IMR-90 (cell line): ENCODE measurements at regions not wholly inside any gene's neighbourhood (a gene's known extent, or its start where the extent isn't known, plus 50 kb on each side); places are given as distances from the start of the nearest gene placed in this dataset.

Source experiments
- ATAC-seq: fragments of 200-7000 bp; cut with Tn5 transposase; 2 replicates; pipeline ENCODE4 v1.9.1; 2020; ENCODE audit warnings: low read depth, mild to moderate bottlenecking, moderate library complexity
- BruUV-seq: library from RNA; stranded (reverse); fragments of 400-500 nt; replicated peaks from 2 replicates; lab custom pipeline; 2021; lab: Mats Ljungman, UMichigan
- CTCF ChIA-PET: fragments of 300-600 bp; formaldehyde crosslinking; extraction: SDS; loops from one replicate; lab custom pipeline; 2021; ENCODE audit warnings: antibody characterized with exemption; lab: Yijun Ruan, JAX
- POLR2A ChIA-PET: fragments of 300-600 bp; sonication (Branson Sonifier 250); formaldehyde crosslinking; loops from one replicate; lab custom pipeline; 2022; ENCODE audit warnings: antibody characterized with exemption; ENCODE audit not compliant: unreplicated experiment; lab: Charles Lee
- DNase-seq: peaks from one replicate; pipeline ENCODE4 v3.0.0; 2013
- H2AFZ ChIP-seq: replicated peaks from 2 replicates; pipeline ENCODE3; 2013; ENCODE audit warnings: low read length, mild to moderate bottlenecking; ENCODE audit not compliant: poor library complexity
- H2AK5ac ChIP-seq: 2 replicates; pipeline ENCODE4 v1.6.1; 2013; ENCODE audit warnings: low read depth, low read length, inconsistent platforms
- H2AK9ac ChIP-seq: replicated peaks from 2 replicates; pipeline ENCODE3; 2013; ENCODE audit warnings: mild to moderate bottlenecking, low read depth, low read length, moderate library complexity; ENCODE audit not compliant: poor library complexity
- H2BK120ac ChIP-seq: 2 replicates; pipeline ENCODE4 v1.6.1; 2013; ENCODE audit warnings: low read depth, low read length, inconsistent platforms
- H2BK15ac ChIP-seq: 3 replicates; pipeline ENCODE4 v1.6.1; 2013; ENCODE audit warnings: low read depth, low read length, inconsistent platforms
- H2BK20ac ChIP-seq: 2 replicates; pipeline ENCODE4 v1.6.1; 2013; ENCODE audit warnings: low read depth, mild to moderate bottlenecking, inconsistent platforms, low read length, moderate library complexity
- H2BK5ac ChIP-seq: 2 replicates; pipeline ENCODE4 v1.6.1; 2013; ENCODE audit warnings: mild to moderate bottlenecking, low read depth, low read length, inconsistent platforms; ENCODE audit not compliant: poor library complexity, severe bottlenecking
- H3K14ac ChIP-seq: replicated peaks from 2 replicates; pipeline ENCODE4 v1.6.1; 2013; ENCODE audit warnings: low read depth, low read length, inconsistent platforms
- H3K18ac ChIP-seq: 2 replicates; pipeline ENCODE4 v1.6.1; 2013; ENCODE audit warnings: low read depth, low read length, control low read depth
- H3K23ac ChIP-seq: 2 replicates; pipeline ENCODE4 v1.6.1; 2013; ENCODE audit warnings: low read depth, low read length, inconsistent platforms
- H3K27ac ChIP-seq: 2 replicates; pipeline ENCODE4 v1.5.1; 2013; ENCODE audit warnings: mild to moderate bottlenecking, control low read depth, low read length; ENCODE audit not compliant: insufficient read depth
- H3K27me3 ChIP-seq: 2 replicates; pipeline ENCODE4 v1.6.1; 2013; ENCODE audit warnings: low read length; ENCODE audit not compliant: control insufficient read depth, insufficient read depth
- H3K36me3 ChIP-seq: 2 replicates; pipeline ENCODE4 v1.6.1; 2013; ENCODE audit warnings: low read length, mixed read lengths; ENCODE audit not compliant: control insufficient read depth, insufficient read depth
- H3K4ac ChIP-seq: 2 replicates; pipeline ENCODE4 v1.6.1; 2013; ENCODE audit warnings: low read depth, low read length, inconsistent platforms
- H3K4me1 ChIP-seq: 2 replicates; pipeline ENCODE4 v1.6.1; 2013; ENCODE audit warnings: low read length, mixed read lengths; ENCODE audit not compliant: control insufficient read depth, insufficient read depth
- H3K4me2 ChIP-seq: 2 replicates; pipeline ENCODE4 v1.6.1; 2013; ENCODE audit warnings: low read depth, mild to moderate bottlenecking, control low read depth, low read length, moderate library complexity
- H3K4me3 ChIP-seq: 2 replicates; pipeline ENCODE4 v1.5.1; 2013; ENCODE audit warnings: low read depth, mild to moderate bottlenecking, control low read depth, low read length, moderate library complexity; ENCODE audit not compliant: insufficient read depth
- H3K56ac ChIP-seq: 2 replicates; pipeline ENCODE4 v1.6.1; 2013; ENCODE audit warnings: low read length, inconsistent platforms; ENCODE audit not compliant: insufficient read depth; ENCODE audit errors: extremely low read depth
- H3K79me1 ChIP-seq, 2 experiments: 2 replicates each; pipeline ENCODE4 v1.6.1; 2013; ENCODE audit warnings: low read length in 2 of 2, inconsistent platforms in 1 of 2, low read depth in 1 of 2
- H3K9ac ChIP-seq: 2 replicates; pipeline ENCODE4 v1.6.1; 2013; ENCODE audit warnings: low read depth, low read length, control low read depth
- H3K9me1 ChIP-seq: 2 replicates; pipeline ENCODE4 v1.6.1; 2013; ENCODE audit warnings: low read length, inconsistent platforms; ENCODE audit not compliant: insufficient read depth
- H3K9me3 ChIP-seq: 2 replicates; pipeline ENCODE4 v1.6.1; 2013; ENCODE audit warnings: low read length; ENCODE audit not compliant: control insufficient read depth, insufficient read depth
- H4K20me1 ChIP-seq: 2 replicates; pipeline ENCODE4 v1.6.1; 2013; ENCODE audit warnings: low read length, inconsistent platforms; ENCODE audit not compliant: insufficient read depth
- H4K5ac ChIP-seq: 2 replicates; pipeline ENCODE4 v1.6.1; 2013; ENCODE audit warnings: mild to moderate bottlenecking, low read depth, low read length, control low read depth
- H4K8ac ChIP-seq, 2 experiments: 2 replicates each; pipeline ENCODE4 v1.6.1; 2013; ENCODE audit warnings: low read depth in 2 of 2, low read length in 2 of 2, control low read depth in 1 of 2, inconsistent platforms in 1 of 2
- H4K91ac ChIP-seq: 2 replicates; pipeline ENCODE4 v1.6.1; 2013; ENCODE audit warnings: low read depth, low read length, inconsistent platforms; ENCODE audit not compliant: insufficient read depth
- BHLHE40 ChIP-seq: fragments of 150-350 bp; IDR thresholded peaks from 2 replicates; pipeline ENCODE4 v1.6.1; 2016; ENCODE audit warnings: mild to moderate bottlenecking, low read depth, low read length
- ELK1 ChIP-seq: fragments of 150-350 bp; IDR thresholded peaks from 2 replicates; pipeline ENCODE4 v1.6.1; 2016; ENCODE audit warnings: low read depth, mild to moderate bottlenecking, low read length, moderate library complexity, borderline replicate concordance
- FOS ChIP-seq: fragments of 150-350 bp; IDR thresholded peaks from 2 replicates; pipeline ENCODE4 v1.6.1; 2016; ENCODE audit warnings: low read depth, low read length
- MAZ ChIP-seq: IDR thresholded peaks from 2 replicates; pipeline ENCODE4 v1.6.1; 2012; ENCODE audit warnings: low read depth, mild to moderate bottlenecking, low read length, improper control_type of control experiment, moderate library complexity, borderline replicate concordance
- NFE2L2 ChIP-seq: fragments of 150-350 bp; IDR thresholded peaks from 2 replicates; pipeline ENCODE4 v1.6.1; 2016; ENCODE audit warnings: low read depth, mild to moderate bottlenecking, low read length
- RAD21 ChIP-seq: IDR thresholded peaks from 2 replicates; pipeline ENCODE4 v1.6.1; 2012; ENCODE audit warnings: low read length, improper control_type of control experiment
- RFX5 ChIP-seq: IDR thresholded peaks from 2 replicates; pipeline ENCODE4 v1.8.0; 2012; ENCODE audit warnings: low read depth, mild to moderate bottlenecking, low read length, moderate library complexity
- SMC3 ChIP-seq: fragments of 150-350 bp; IDR thresholded peaks from 2 replicates; pipeline ENCODE4 v1.6.1; 2016; ENCODE audit warnings: low read depth, mild to moderate bottlenecking, antibody characterized with exemption, low read length, moderate library complexity
- USF2 ChIP-seq: fragments of 150-350 bp; IDR thresholded peaks from 2 replicates; pipeline ENCODE4 v1.6.1; 2017; ENCODE audit warnings: mild to moderate bottlenecking, antibody characterized with exemption, low read length, low read depth
- WGBS, 2 experiments: methylation state at CpG; one replicate each; pipeline versions ENCODE4 v1.1.5 to v1.1.7; 2013; ENCODE audit warnings: missing lambda C conversion rate in 2 of 2; ENCODE audit not compliant: insufficient read length in 1 of 2; ENCODE audit errors: extremely low coverage in 2 of 2; 5-methylcytosine and 5-hydroxymethylcytosine counted together
- dilution Hi-C: fragments of 300-500 bp; cut with HindIII; formaldehyde crosslinking; loops from one replicate; pipeline ENCODE4 v1.14.3; 2018; ENCODE audit warnings: low sequenced_read_pairs; ENCODE audit not compliant: unreplicated experiment
- in situ Hi-C: fragments of 300-500 bp; cut with MboI; formaldehyde crosslinking; loops from 3 replicates; pipeline ENCODE4 v1.14.3; 2019; ENCODE audit warnings: low sequenced_read_pairs, inconsistent platforms, mixed read lengths
- intact Hi-C: fragments of 100-400 bp; cut with micrococcal nuclease; formaldehyde crosslinking; loops from 2 replicates; pipeline ENCODE4 v1.10.0; 2022

GRCh38 chr1:106043971-106044370 lies 1012.5 kb upstream of the PRMT6 start:
- H3K4me2 ChIP-seq, result no peak overlapping the region
- H3K79me1 ChIP-seq, result no peaks in the 10 kb centered on the region
- H4K91ac ChIP-seq, result no peak overlapping the region
- no peak overlapping the region for H2BK20ac ChIP-seq
- H3K14ac ChIP-seq, result no peak overlapping the region
- H2BK15ac ChIP-seq, result no peak overlapping the region
- H2AK5ac ChIP-seq, result no peak overlapping the region
- H3K18ac ChIP-seq, result no peak overlapping the region
- no peak overlapping the region for H3K4me3 ChIP-seq
- no peak overlapping the region for H3K56ac ChIP-seq
- H3K9me1 ChIP-seq, result no peaks in the 10 kb centered on the region
- no peak overlapping the region for H2BK120ac ChIP-seq
- no peaks in the 10 kb centered on the region for H3K27me3 ChIP-seq
- H4K8ac ChIP-seq, result no peak overlapping the region
- in situ Hi-C loops, result no loop called here
- ChIA-PET POLR2A (no interaction called here), CTCF (no interaction called here)
- H3K4ac ChIP-seq, result no peak overlapping the region
- BruUV-seq, result no TSS peak
- peaks cover 2% of the 10 kb centered on the region; the same call in 1 of the 2 replicates for H3K9me3 ChIP-seq
- WGBS, 2 experiments, result 80% methylated on average over 1 of the region's 2 CpGs; no CpG with 5 or more reads in 1 of the 2 experiments
- H3K4me1 ChIP-seq, result no peaks in the 10 kb centered on the region
- no peak overlapping the region for H4K5ac ChIP-seq
- no peaks in the 10 kb centered on the region for H4K20me1 ChIP-seq
- no peaks in the 10 kb centered on the region for H3K36me3 ChIP-seq
- H2BK5ac ChIP-seq, result no peak overlapping the region
- DNase-seq (no peak), ATAC-seq (no peak)
- no peak overlapping the region for H2AFZ ChIP-seq
- H3K9ac ChIP-seq, result no peak overlapping the region
- H2AK9ac ChIP-seq, result no peak overlapping the region
- intact Hi-C loops, result no loop called here
- TF ChIP-seq BHLHE40 (no peak), USF2 (no peak), FOS (no peak), RFX5 (no peak), NFE2L2 (no peak), ELK1 (no peak), SMC3 (no peak), RAD21 (no peak), MAZ (no peak)
- dilution Hi-C loops, result no loop called here
- H3K23ac ChIP-seq, result no peak overlapping the region
- H3K27ac ChIP-seq, result no peak overlapping the region
